ENCODE measurements at regions not wholly inside any gene's neighbourhood (a gene's known extent, or its start where the extent isn't known, plus 50 kb on each side); places are given as distances from the start of the nearest gene placed in this dataset.

- DNase-seq (ENCODE audit: low read depth, low spot score): no peak
- POLR2A ChIA-PET: interaction anchor here (0.7 kb wide), 1 partner anchor 9 kb away, joined by 5 read pairs; no protein-coding TSS in a partner anchor
- CTCF ChIA-PET: no interaction called here
- TF ChIP-seq CTCF (IDR thresholded peaks at IDR 0.05; ENCODE audit: insufficient read depth, low read length, missing control alignments): no peak
- H3K4me3 ChIP-seq (ENCODE audit: low read depth, low read length): no peak overlapping the region
Measured at GRCh38 chr9:135020481-135021392, 66.7 kb upstream of the OLFM1 start.

DNA sequence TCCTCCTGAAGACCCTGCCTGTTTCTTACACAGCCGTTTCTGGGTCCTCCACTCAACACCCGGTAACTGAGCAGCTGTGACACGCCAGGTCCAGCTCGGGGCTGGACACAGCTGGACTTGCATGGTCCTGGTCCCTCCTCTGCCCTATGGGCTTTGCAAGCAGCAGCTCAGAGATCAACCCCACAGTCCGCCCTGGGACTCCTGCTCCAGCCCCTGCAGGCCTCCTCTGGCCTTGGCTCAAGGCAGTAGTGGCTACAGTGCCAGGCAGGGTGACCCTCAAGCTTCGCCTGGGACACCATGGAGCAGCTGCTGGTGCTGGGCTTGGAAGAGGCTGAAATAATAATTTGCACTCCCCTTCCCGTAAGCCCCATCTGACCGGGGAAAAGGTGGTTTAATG, 66.1 kb upstream of the OLFM1 start:
- ChIA-PET CTCF (no interaction called here), POLR2A (interaction anchor here (0.7 kb wide), 1 partner anchor 10 kb away, joined by 5 read pairs; no protein-coding TSS in a partner anchor)
- H3K4me3 ChIP-seq (ENCODE audit: low read depth, low read length): no peak overlapping the region
- TF ChIP-seq CTCF (IDR thresholded peaks at IDR 0.05; ENCODE audit: insufficient read depth, low read length, missing control alignments): no peak
- no peak for DNase-seq (ENCODE audit: low read depth, low spot score)

GRCh38 chr9:135022191-135022870, 65.1 kb upstream of the OLFM1 start:
- ChIA-PET POLR2A (no interaction called here), CTCF (no interaction called here)
- TF ChIP-seq CTCF (IDR thresholded peaks at IDR 0.05; ENCODE audit: insufficient read depth, low read length, missing control alignments): no peak

GRCh38 chr9:135023088-135023785, 64.2 kb upstream of the OLFM1 start:
- POLR2A ChIA-PET: no interaction called here
- DNase-seq (ENCODE audit: low read depth, low spot score): no peak
- CTCF ChIA-PET: no interaction called here
- no peak overlapping the region for H3K4me3 ChIP-seq (ENCODE audit: low read depth, low read length)
- no peak for TF ChIP-seq CTCF (IDR thresholded peaks at IDR 0.05; ENCODE audit: insufficient read depth, low read length, missing control alignments)

More at GRCh38 chr9:135022191-135022870, 65.1 kb upstream of the OLFM1 start:
- H3K4me3 ChIP-seq (ENCODE audit: low read depth, low read length): no peak overlapping the region
- no peak for DNase-seq (ENCODE audit: low read depth, low spot score)

DNA sequence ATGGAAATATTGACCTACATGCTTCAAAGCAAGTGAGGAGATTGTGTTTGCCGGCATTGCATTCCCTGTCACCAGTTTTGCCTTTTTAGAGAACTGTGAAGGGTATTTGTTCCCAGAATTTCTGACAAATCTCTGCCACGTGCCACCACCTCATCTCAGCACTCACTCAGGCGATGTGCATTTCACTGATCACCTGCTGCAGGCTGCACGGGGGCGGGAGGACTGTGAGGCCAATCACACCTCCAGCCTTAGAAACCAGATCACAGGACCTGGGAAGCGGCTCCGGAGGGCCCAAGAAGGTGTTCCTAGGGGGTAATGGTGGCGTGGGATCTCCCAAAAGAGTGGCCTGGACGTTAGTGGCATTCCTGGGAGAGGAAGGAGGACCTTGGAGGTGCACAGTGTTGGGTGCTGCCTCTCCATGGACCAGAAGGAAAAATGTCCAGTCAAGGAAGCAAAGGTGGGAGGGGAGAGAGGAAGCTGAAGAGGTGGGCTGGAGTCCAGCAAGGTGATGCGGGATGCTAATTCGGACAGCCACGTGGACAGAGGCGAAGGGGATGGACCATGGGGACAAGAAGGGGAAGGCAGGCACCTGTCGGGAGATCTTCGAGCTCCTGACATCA, 63.6 kb upstream of the OLFM1 start:
- ChIA-PET POLR2A (no interaction called here), CTCF (no interaction called here)
- DNase-seq (ENCODE audit: low read depth, low spot score): no peak
- H3K4me3 ChIP-seq (ENCODE audit: low read depth, low read length): no peak overlapping the region
- TF ChIP-seq CTCF (IDR thresholded peaks at IDR 0.05; ENCODE audit: insufficient read depth, low read length, missing control alignments): no peak
